Memory B cell (primary cell): ENCODE measurements at regions not wholly inside any gene's neighbourhood (a gene's known extent, or its start where the extent isn't known, plus 50 kb on each side); places are given as distances from the start of the nearest gene placed in this dataset.

Source experiments
- ATAC-seq: fragments of 150-1000 bp; cut with Tn5 transposase; 2 replicates; pipeline ENCODE4 v1.10.0; 2021; ENCODE audit warnings: low read depth, mild to moderate bottlenecking, moderate library complexity
- DNase-seq, 2 donors: peaks; one replicate each; pipeline ENCODE4 v3.0.0; 2022; ENCODE audit warnings: low spot score in 2 of 2
- H3K27ac Mint-ChIP-seq: one replicate; pipeline ENCODE4 v1.8.0; 2022; ENCODE audit warnings: mild to moderate bottlenecking, moderate library complexity, mixed read lengths
- H3K27me3 Mint-ChIP-seq: one replicate; pipeline ENCODE4 v1.8.0; 2022; ENCODE audit warnings: mixed read lengths
- H3K36me3 Mint-ChIP-seq: one replicate; pipeline ENCODE4 v1.8.0; 2022; ENCODE audit warnings: mild to moderate bottlenecking, mixed read lengths
- H3K4me1 Mint-ChIP-seq: one replicate; pipeline ENCODE4 v1.8.0; 2022; ENCODE audit warnings: mixed read lengths
- H3K4me3 Mint-ChIP-seq: one replicate; pipeline ENCODE4 v1.8.0; 2022; ENCODE audit warnings: mild to moderate bottlenecking, moderate library complexity, mixed read lengths
- H3K9me3 Mint-ChIP-seq: one replicate; pipeline ENCODE4 v1.8.0; 2022; ENCODE audit warnings: mixed read lengths

GRCh38 chr1:112251766-112252506, 144.1 kb upstream of the CTTNBP2NL start:
- Mint-ChIP-seq H3K9me3 (no peaks in the 10 kb centered on the region), H3K36me3 (no peaks in the 10 kb centered on the region), H3K4me3 (no peak overlapping the region), H3K4me1 (no peaks in the 10 kb centered on the region), H3K27me3 (peaks cover 16% of the 10 kb centered on the region), H3K27ac (no peak overlapping the region)
- no peak for ATAC-seq
- DNase-seq = no peak

DNA sequence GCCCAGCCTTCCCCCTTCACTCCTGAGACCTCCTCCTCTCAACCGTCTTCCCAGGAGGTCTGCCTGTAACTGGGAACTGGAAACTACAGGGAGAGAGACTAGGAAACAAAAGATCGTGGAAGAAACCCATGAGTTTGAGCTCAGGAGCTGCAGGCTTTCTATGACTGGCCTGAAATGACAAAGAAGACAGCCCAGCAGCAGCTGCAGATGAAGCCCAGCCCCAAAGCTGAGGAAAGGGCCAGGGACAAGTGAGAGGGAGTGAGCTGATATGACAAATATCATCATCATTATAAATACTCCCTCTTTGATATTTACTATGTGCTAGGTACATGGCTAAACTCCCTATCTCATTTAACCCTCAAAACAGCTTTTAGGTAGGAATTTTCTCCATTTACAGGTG, 142.6 kb upstream of the CTTNBP2NL start:
- Mint-ChIP-seq H3K9me3 (no peaks in the 10 kb centered on the region), H3K27ac (no peak overlapping the region), H3K4me1 (no peaks in the 10 kb centered on the region), H3K36me3 (no peaks in the 10 kb centered on the region), H3K4me3 (no peak overlapping the region), H3K27me3 (peaks cover 16% of the 10 kb centered on the region)
- ATAC-seq (no peak), DNase-seq (no peak)

- no peaks in the 10 kb centered on the region for H3K9me3 Mint-ChIP-seq
- ATAC-seq (no peak), DNase-seq (no peak)
- no peak overlapping the region for H3K4me3 Mint-ChIP-seq
- H3K27ac Mint-ChIP-seq = no peak overlapping the region
- peaks cover 13% of the 10 kb centered on the region for H3K27me3 Mint-ChIP-seq
- H3K36me3 Mint-ChIP-seq = no peaks in the 10 kb centered on the region
- H3K4me1 Mint-ChIP-seq = no peaks in the 10 kb centered on the region
Observed at GRCh38 chr1:112255080-112255479, 140.9 kb upstream of the CTTNBP2NL start.

GRCh38 chr1:112256411-112256810, 139.6 kb upstream of the CTTNBP2NL start:
- Mint-ChIP-seq H3K4me3 (no peak overlapping the region), H3K9me3 (no peaks in the 10 kb centered on the region), H3K36me3 (no peaks in the 10 kb centered on the region), H3K4me1 (no peaks in the 10 kb centered on the region), H3K27me3 (peaks cover 15% of the 10 kb centered on the region), H3K27ac (no peak overlapping the region)
- ATAC-seq (no peak), DNase-seq (no peak)

GRCh38 chr1:112257043-112257835, 138.8 kb upstream of the CTTNBP2NL start:
- H3K9me3 Mint-ChIP-seq = no peaks in the 10 kb centered on the region
- H3K27me3 Mint-ChIP-seq = peaks cover 11% of the 10 kb centered on the region
- DNase-seq (no peak), ATAC-seq (no peak)
- H3K27ac Mint-ChIP-seq = no peak overlapping the region
- no peaks in the 10 kb centered on the region for H3K4me1 Mint-ChIP-seq
- no peak overlapping the region for H3K4me3 Mint-ChIP-seq
- H3K36me3 Mint-ChIP-seq = no peaks in the 10 kb centered on the region

GRCh38 chr1:112260699-112261098, 135.3 kb upstream of the CTTNBP2NL start:
- Mint-ChIP-seq H3K27ac (no peak overlapping the region), H3K9me3 (no peaks in the 10 kb centered on the region), H3K36me3 (no peaks in the 10 kb centered on the region), H3K4me3 (no peak overlapping the region), H3K27me3 (peaks cover 5% of the 10 kb centered on the region), H3K4me1 (peaks cover 9% of the 10 kb centered on the region)
- ATAC-seq (no peak), DNase-seq (no peak)

- no peak overlapping the region for H3K4me3 Mint-ChIP-seq
- DNase-seq = no peak
- peaks cover 9% of the 10 kb centered on the region for H3K4me1 Mint-ChIP-seq
- no peaks in the 10 kb centered on the region for H3K9me3 Mint-ChIP-seq
- no peak overlapping the region for H3K27ac Mint-ChIP-seq
- H3K36me3 Mint-ChIP-seq = no peaks in the 10 kb centered on the region
- no peak for ATAC-seq
- H3K27me3 Mint-ChIP-seq = peaks cover 2% of the 10 kb centered on the region
Observed at GRCh38 chr1:112262316-112262715, 133.7 kb upstream of the CTTNBP2NL start.

- Mint-ChIP-seq H3K4me1 (peaks cover 9% of the 10 kb centered on the region), H3K27ac (no peak overlapping the region), H3K36me3 (no peaks in the 10 kb centered on the region), H3K4me3 (no peak overlapping the region), H3K9me3 (no peaks in the 10 kb centered on the region), H3K27me3 (peaks cover 2% of the 10 kb centered on the region)
- no peak for DNase-seq
- no peak for ATAC-seq
Observed at GRCh38 chr1:112263042-112263441, 133.0 kb upstream of the CTTNBP2NL start.

GRCh38 chr1:112263453-112263852, 132.6 kb upstream of the CTTNBP2NL start:
- Mint-ChIP-seq H3K4me3 (no peak overlapping the region), H3K27me3 (peaks cover 2% of the 10 kb centered on the region), H3K9me3 (no peaks in the 10 kb centered on the region), H3K4me1 (peaks cover 9% of the 10 kb centered on the region), H3K36me3 (no peaks in the 10 kb centered on the region), H3K27ac (no peak overlapping the region)
- DNase-seq (no peak), ATAC-seq (no peak)

DNA sequence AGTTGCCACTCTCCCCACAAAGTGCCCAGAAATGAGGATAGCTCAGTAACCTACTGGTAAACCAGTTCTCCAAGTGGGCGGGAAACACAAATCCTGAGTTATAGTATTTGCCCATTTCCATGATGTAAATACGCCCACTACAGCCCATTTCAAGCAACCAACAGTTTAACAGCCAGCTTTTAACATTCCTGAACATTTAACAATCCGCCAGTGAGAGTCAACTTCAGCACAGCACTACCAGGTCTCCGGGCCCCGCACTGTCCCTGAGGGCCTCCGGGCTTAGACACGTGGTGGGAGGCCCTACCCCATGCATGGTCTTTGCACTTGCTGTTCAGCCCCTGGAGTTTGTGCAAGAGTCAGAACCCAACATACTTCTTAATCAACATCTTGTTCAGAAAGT, 132.0 kb upstream of the CTTNBP2NL start:
- DNase-seq (no peak), ATAC-seq (no peak)
- Mint-ChIP-seq H3K36me3 (no peaks in the 10 kb centered on the region), H3K27ac (peak overlapping the region; percentile 11), H3K9me3 (no peaks in the 10 kb centered on the region), H3K4me1 (peaks cover 9% of the 10 kb centered on the region), H3K27me3 (peaks cover 2% of the 10 kb centered on the region), H3K4me3 (no peak overlapping the region)

DNA sequence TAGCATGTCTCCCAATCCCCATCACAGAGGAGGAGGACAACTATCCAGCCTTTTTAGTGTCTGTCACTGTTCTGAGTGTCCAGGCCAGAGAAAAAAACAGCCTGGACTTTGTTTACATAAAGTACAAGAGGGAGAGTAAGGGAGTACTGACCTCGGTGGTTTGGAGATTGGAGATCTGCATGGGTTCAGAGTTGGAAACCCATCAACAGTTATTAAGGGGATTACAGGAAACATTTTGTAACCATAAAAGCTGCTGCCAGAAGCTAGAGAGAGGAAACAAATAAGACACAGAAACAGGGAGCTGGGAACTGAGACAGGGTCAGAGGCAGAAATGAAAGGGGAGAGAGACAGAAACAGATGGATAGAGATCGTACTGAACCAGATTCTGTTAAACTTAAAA, 131.5 kb upstream of the CTTNBP2NL start:
- ATAC-seq (no peak), DNase-seq (no peak)
- peak overlapping the region; percentile 11 for H3K27ac Mint-ChIP-seq
- no peak overlapping the region for H3K4me3 Mint-ChIP-seq
- no peaks in the 10 kb centered on the region for H3K9me3 Mint-ChIP-seq
- H3K27me3 Mint-ChIP-seq = peaks cover 2% of the 10 kb centered on the region
- H3K36me3 Mint-ChIP-seq = no peaks in the 10 kb centered on the region
- peaks cover 9% of the 10 kb centered on the region for H3K4me1 Mint-ChIP-seq

DNA sequence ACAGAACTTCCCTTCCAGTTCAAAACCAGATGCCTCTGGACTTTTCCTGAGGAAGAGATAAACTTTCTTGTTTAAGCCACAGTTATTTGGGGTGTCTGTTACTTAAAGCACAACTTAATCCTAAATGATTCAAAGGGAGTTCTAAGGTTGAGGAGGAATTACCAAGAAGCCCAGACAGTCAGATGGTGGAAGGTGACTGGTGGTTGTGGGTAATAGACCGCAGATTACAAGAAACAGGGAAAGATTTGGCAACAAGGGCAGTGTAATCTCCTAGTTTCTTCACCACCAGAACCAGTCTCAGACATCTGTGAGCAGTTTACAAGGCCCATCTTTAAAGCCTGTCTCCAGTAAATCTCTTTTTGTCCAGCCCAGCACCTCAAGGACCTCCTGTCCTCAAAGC, 130.1 kb upstream of the CTTNBP2NL start:
- H3K27me3 Mint-ChIP-seq = peaks cover 6% of the 10 kb centered on the region
- no peaks in the 10 kb centered on the region for H3K9me3 Mint-ChIP-seq
- H3K27ac Mint-ChIP-seq = no peak overlapping the region
- H3K36me3 Mint-ChIP-seq = no peaks in the 10 kb centered on the region
- DNase-seq (no peak), ATAC-seq (no peak)
- H3K4me1 Mint-ChIP-seq = peaks cover 9% of the 10 kb centered on the region
- H3K4me3 Mint-ChIP-seq = no peak overlapping the region

GRCh38 chr1:112267206-112267605, 128.8 kb upstream of the CTTNBP2NL start:
- Mint-ChIP-seq H3K27me3 (peaks cover 7% of the 10 kb centered on the region), H3K4me1 (peaks cover 9% of the 10 kb centered on the region), H3K4me3 (no peak overlapping the region), H3K36me3 (no peaks in the 10 kb centered on the region), H3K9me3 (no peaks in the 10 kb centered on the region), H3K27ac (no peak overlapping the region)
- DNase-seq (no peak), ATAC-seq (no peak)

- Mint-ChIP-seq H3K9me3 (no peaks in the 10 kb centered on the region), H3K27ac (no peak overlapping the region), H3K36me3 (no peaks in the 10 kb centered on the region), H3K4me3 (no peak overlapping the region), H3K4me1 (peaks cover 9% of the 10 kb centered on the region), H3K27me3 (peaks cover 12% of the 10 kb centered on the region)
- DNase-seq = no peak
- no peak for ATAC-seq
Observed at GRCh38 chr1:112267929-112268328, 128.1 kb upstream of the CTTNBP2NL start.
